BE2C (cell line): ENCODE measurements at regions not wholly inside any gene's neighbourhood (a gene's known extent, or its start where the extent isn't known, plus 50 kb on each side); places are given as distances from the start of the nearest gene placed in this dataset.
"Not testable (repeated sequence)": the region's sequence is repeated elsewhere in the genome, so short reads cannot be mapped to it uniquely, and the experiment has no call there.

ENCODE experiments used
- DNase-seq: peaks from one replicate; pipeline ENCODE4 v3.0.0-alpha.2; 2020
- H3K27me3 ChIP-seq: fragments of 250-450 bp; sonication (Bioruptor Pico); 2 replicates; pipeline ENCODE4 v1.5.1; 2020; ENCODE audit warnings: mild to moderate bottlenecking
- H3K36me3 ChIP-seq: fragments of 250-450 bp; sonication (Bioruptor Pico); 2 replicates; pipeline ENCODE4 v1.5.1; 2020; ENCODE audit warnings: mild to moderate bottlenecking
- H3K4me1 ChIP-seq: fragments of 250-450 bp; sonication (Bioruptor Pico); 2 replicates; pipeline ENCODE4 v1.5.1; 2020
- H3K4me3 ChIP-seq: 2 replicates; pipeline ENCODE4 v1.5.1; 2011; ENCODE audit warnings: low read depth, low read length
- H3K9me3 ChIP-seq: fragments of 250-450 bp; sonication (Bioruptor Pico); 2 replicates; pipeline ENCODE4 v1.5.1; 2020
- CTCF ChIP-seq: IDR thresholded peaks from 2 replicates; pipeline ENCODE4 v1.5.1; 2012; ENCODE audit warnings: mild to moderate bottlenecking, low read depth, low read length

- Histone ChIP-seq H3K27me3 (no peaks in the 10 kb centered on the region), H3K36me3 (no peaks in the 10 kb centered on the region), H3K4me1 (no peaks in the 10 kb centered on the region), H3K9me3 (no peaks in the 10 kb centered on the region), H3K4me3 (no peak overlapping the region)
- TF ChIP-seq CTCF: no peak
- no peak for DNase-seq
Observed at GRCh38 chr18:43776997-43777396, 499.7 kb upstream of the SYT4 start.

- no peaks in the 10 kb centered on the region for H3K27me3 ChIP-seq
- no peaks in the 10 kb centered on the region for H3K4me1 ChIP-seq
- no peaks in the 10 kb centered on the region for H3K9me3 ChIP-seq
- H3K4me3 ChIP-seq: no peak overlapping the region
- TF ChIP-seq CTCF: no peak
- H3K36me3 ChIP-seq: no peaks in the 10 kb centered on the region
- no peak for DNase-seq
Observed at GRCh38 chr18:43777636-43778304, 500.5 kb upstream of the SYT4 start.

GRCh38 chr18:43780782-43781340, 503.6 kb upstream of the SYT4 start:
- no peaks in the 10 kb centered on the region for H3K36me3 ChIP-seq
- no peak for DNase-seq
- no peaks in the 10 kb centered on the region for H3K4me1 ChIP-seq
- H3K4me3 ChIP-seq: no peak overlapping the region
- no peaks in the 10 kb centered on the region for H3K9me3 ChIP-seq
- no peak for TF ChIP-seq CTCF
- H3K27me3 ChIP-seq: no peaks in the 10 kb centered on the region

GRCh38 chr18:43785158-43785557, 507.9 kb upstream of the SYT4 start:
- no peak for TF ChIP-seq CTCF
- H3K4me3 ChIP-seq: no peak overlapping the region

GRCh38 chr18:43786893-43787292, 509.6 kb upstream of the SYT4 start:
- Histone ChIP-seq H3K36me3 (no peaks in the 10 kb centered on the region), H3K27me3 (no peaks in the 10 kb centered on the region), H3K4me1 (0 out of 2 replicates have a peak, but pooled peaks cover 3% of the 10 kb centered on the region), H3K9me3 (no peaks in the 10 kb centered on the region), H3K4me3 (no peak overlapping the region)
- no peak for TF ChIP-seq CTCF
- no peak for DNase-seq

More at GRCh38 chr18:43785158-43785557, 507.9 kb upstream of the SYT4 start:
- DNase-seq: no peak
- Histone ChIP-seq H3K4me1 (0 out of 2 replicates have a peak, but pooled peaks cover 3% of the 10 kb centered on the region), H3K36me3 (no peaks in the 10 kb centered on the region), H3K27me3 (no peaks in the 10 kb centered on the region), H3K9me3 (no peaks in the 10 kb centered on the region)

GRCh38 chr18:43787721-43788120, 510.4 kb upstream of the SYT4 start:
- not testable (repeated sequence) for H3K9me3 ChIP-seq

More at GRCh38 chr18:43787721-43788120, 510.4 kb upstream of the SYT4 start:
- H3K4me1 ChIP-seq, H3K36me3 ChIP-seq, DNase-seq, H3K27me3 ChIP-seq, H3K4me3 ChIP-seq: not testable (repeated sequence)
